Breast epithelium (tissue), 3 donors: ENCODE measurements at regions not wholly inside any gene's neighbourhood (a gene's known extent, or its start where the extent isn't known, plus 50 kb on each side); places are given as distances from the start of the nearest gene placed in this dataset.

Source experiments
- POLR2A ChIP-seq: fragments of 450-650 bp; IDR thresholded peaks from one replicate; pipeline ENCODE4 v1.6.1; 2016; ENCODE audit warnings: antibody characterized with exemption, mild to moderate bottlenecking, moderate library complexity
- TF ChIP-seq, protein P1 (sequence below), 3 donors: fragments of 450-650 bp; IDR thresholded peaks; one replicate each; pipeline ENCODE4 v1.5.1; 2016 to 2017; ENCODE audit warnings: antibody characterized with exemption in 3 of 3, mild to moderate bottlenecking in 3 of 3, moderate library complexity in 3 of 3

- TF ChIP-seq, protein P1, sequence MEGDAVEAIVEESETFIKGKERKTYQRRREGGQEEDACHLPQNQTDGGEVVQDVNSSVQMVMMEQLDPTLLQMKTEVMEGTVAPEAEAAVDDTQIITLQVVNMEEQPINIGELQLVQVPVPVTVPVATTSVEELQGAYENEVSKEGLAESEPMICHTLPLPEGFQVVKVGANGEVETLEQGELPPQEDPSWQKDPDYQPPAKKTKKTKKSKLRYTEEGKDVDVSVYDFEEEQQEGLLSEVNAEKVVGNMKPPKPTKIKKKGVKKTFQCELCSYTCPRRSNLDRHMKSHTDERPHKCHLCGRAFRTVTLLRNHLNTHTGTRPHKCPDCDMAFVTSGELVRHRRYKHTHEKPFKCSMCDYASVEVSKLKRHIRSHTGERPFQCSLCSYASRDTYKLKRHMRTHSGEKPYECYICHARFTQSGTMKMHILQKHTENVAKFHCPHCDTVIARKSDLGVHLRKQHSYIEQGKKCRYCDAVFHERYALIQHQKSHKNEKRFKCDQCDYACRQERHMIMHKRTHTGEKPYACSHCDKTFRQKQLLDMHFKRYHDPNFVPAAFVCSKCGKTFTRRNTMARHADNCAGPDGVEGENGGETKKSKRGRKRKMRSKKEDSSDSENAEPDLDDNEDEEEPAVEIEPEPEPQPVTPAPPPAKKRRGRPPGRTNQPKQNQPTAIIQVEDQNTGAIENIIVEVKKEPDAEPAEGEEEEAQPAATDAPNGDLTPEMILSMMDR (IDR thresholded peaks at IDR 0.05): no peak
- TF ChIP-seq POLR2A: no peak
Measured at GRCh38 chr1:232438476-232438875, 191.5 kb downstream of the SIPA1L2 start.
